ENCODE measurements at regions not wholly inside any gene's neighbourhood (a gene's known extent, or its start where the extent isn't known, plus 50 kb on each side); places are given as distances from the start of the nearest gene placed in this dataset.

GRCh38 chr6:87879132-87879861 lies 168.3 kb upstream of the SPACA1 start:
- TF ChIP-seq CTCF (IDR thresholded peaks at IDR 0.05) (no peak), POLR2A (IDR thresholded peaks at IDR 0.05) (no peak)

Data from body of pancreas (tissue), 4 donors.